ENCODE measurements at regions not wholly inside any gene's neighbourhood (a gene's known extent, or its start where the extent isn't known, plus 50 kb on each side); places are given as distances from the start of the nearest gene placed in this dataset.
"Not testable (repeated sequence)": the region's sequence is repeated elsewhere in the genome, so short reads cannot be mapped to it uniquely, and the experiment has no call there.

GRCh38 chr1:218517459-218517858 is 172.3 kb downstream of the TGFB2 start:
- Histone ChIP-seq H3K27ac (ENCODE audit: insufficient read depth in 1 of 2, low read depth in 1 of 2, low read length in 2 of 2, poor library complexity in 1 of 2, severe bottlenecking in 2 of 2) (no peak overlapping the region), H3K4me1 (ENCODE audit: control extremely low read depth in 1 of 4, control insufficient read depth in 4 of 4, insufficient read depth in 4 of 4, low read length in 3 of 4) (peaks cover 0 to 2% (median 0%) of the 10 kb centered on the region in 4 experiments), H3K36me3 (ENCODE audit: control insufficient read depth in 4 of 4, insufficient read depth in 4 of 4, low read length in 3 of 4) (no peaks in the 10 kb centered on the region), H3K9me3 (ENCODE audit: control extremely low read depth in 1 of 5, control insufficient read depth in 4 of 5, insufficient read depth in 2 of 5, low read depth in 1 of 5, low read length in 4 of 5) (no peaks in the 10 kb centered on the region), H3K4me3 (ENCODE audit: control insufficient read depth in 1 of 7, extremely low read depth in 1 of 7, insufficient read depth in 4 of 7, low read depth in 2 of 7, low read length in 6 of 7) (no peak overlapping the region), H3K27me3 (replicated peaks in 2 of 5; ENCODE audit: control insufficient read depth in 4 of 5, insufficient read depth in 5 of 5, low read length in 4 of 5) (no peaks in the 10 kb centered on the region)
- POLR2A ChIA-PET = no interaction called here
- 98% methylated on average over 4 of the region's 5 CpGs for WGBS (ENCODE audit: insufficient coverage)
- DNase-seq = no peak
- CTCF ChIA-PET = interaction anchor here (0.7 to 2.7 kb wide), 2 partner anchors 154 to 187 kb away, joined by 3 to 6 read pairs; no protein-coding TSS in a partner anchor

GRCh38 chr1:218518216-218518740 is 173.1 kb downstream of the TGFB2 start:
- 100% methylated on average over 2 of the region's 2 CpGs for WGBS (ENCODE audit: insufficient coverage)
- CTCF ChIA-PET = interaction anchor here (2.7 kb wide), 1 partner anchor 155 kb away, joined by 6 read pairs; no protein-coding TSS in a partner anchor
- POLR2A ChIA-PET = interaction anchor here (0.7 kb wide), 1 partner anchor 1856 kb away, joined by 3 read pairs; no protein-coding TSS in a partner anchor

GRCh38 chr1:218520646-218521045 is 175.5 kb downstream of the TGFB2 start:
- H3K27me3 ChIP-seq (replicated peaks in 2 of 5; ENCODE audit: control insufficient read depth in 4 of 5, insufficient read depth in 5 of 5, low read length in 4 of 5); H3K9me3 ChIP-seq (ENCODE audit: control extremely low read depth in 1 of 5, control insufficient read depth in 4 of 5, insufficient read depth in 2 of 5, low read depth in 1 of 5, low read length in 4 of 5); POLR2A ChIA-PET; H3K27ac ChIP-seq (ENCODE audit: insufficient read depth in 1 of 2, low read depth in 1 of 2, low read length in 2 of 2, poor library complexity in 1 of 2, severe bottlenecking in 2 of 2); DNase-seq; H3K4me3 ChIP-seq (ENCODE audit: control insufficient read depth in 1 of 7, extremely low read depth in 1 of 7, insufficient read depth in 4 of 7, low read depth in 2 of 7, low read length in 6 of 7); H3K36me3 ChIP-seq (ENCODE audit: control insufficient read depth in 4 of 4, insufficient read depth in 4 of 4, low read length in 3 of 4); H3K4me1 ChIP-seq (ENCODE audit: control extremely low read depth in 1 of 4, control insufficient read depth in 4 of 4, insufficient read depth in 4 of 4, low read length in 3 of 4): not testable (repeated sequence)
- CTCF ChIA-PET = interaction anchor here (0.6 to 3.0 kb wide), 10 partner anchors 10 to 698 kb away, joined by 3 to 14 read pairs (median 6); partner anchors contain the start of gene TGFB2
- WGBS (ENCODE audit: insufficient coverage) = 100% methylated on average over 1 of the region's 4 CpGs

More at GRCh38 chr1:218518216-218518740, 173.1 kb downstream of the TGFB2 start:
- DNase-seq = no peak
- H3K36me3 ChIP-seq (ENCODE audit: control insufficient read depth in 4 of 4, insufficient read depth in 4 of 4, low read length in 3 of 4) = no peaks in the 10 kb centered on the region
- H3K4me1 ChIP-seq (ENCODE audit: control extremely low read depth in 1 of 4, control insufficient read depth in 4 of 4, insufficient read depth in 4 of 4, low read length in 3 of 4) = peaks cover 0 to 2% (median 0%) of the 10 kb centered on the region in 4 experiments
- no peaks in the 10 kb centered on the region for H3K27me3 ChIP-seq (replicated peaks in 2 of 5; ENCODE audit: control insufficient read depth in 4 of 5, insufficient read depth in 5 of 5, low read length in 4 of 5)
- no peaks in the 10 kb centered on the region for H3K9me3 ChIP-seq (ENCODE audit: control extremely low read depth in 1 of 5, control insufficient read depth in 4 of 5, insufficient read depth in 2 of 5, low read depth in 1 of 5, low read length in 4 of 5)
- no peak overlapping the region for H3K4me3 ChIP-seq (ENCODE audit: control insufficient read depth in 1 of 7, extremely low read depth in 1 of 7, insufficient read depth in 4 of 7, low read depth in 2 of 7, low read length in 6 of 7)
- no peak overlapping the region for H3K27ac ChIP-seq (ENCODE audit: insufficient read depth in 1 of 2, low read depth in 1 of 2, low read length in 2 of 2, poor library complexity in 1 of 2, severe bottlenecking in 2 of 2)

GRCh38 chr1:218521414-218522169 is 176.5 kb downstream of the TGFB2 start:
- DNase-seq = peak; percentile 55 to 72 (median 61)
- ChIA-PET CTCF (interaction anchor here (0.6 to 3.0 kb wide), 8 partner anchors 9 to 199 kb away, joined by 3 to 14 read pairs (median 6); partner anchors contain the start of gene TGFB2), POLR2A (no interaction called here)
- Histone ChIP-seq H3K27me3 (replicated peaks in 2 of 5; ENCODE audit: control insufficient read depth in 4 of 5, insufficient read depth in 5 of 5, low read length in 4 of 5) (peaks cover 0 to 2% (median 0%) of the 10 kb centered on the region in 5 experiments), H3K4me1 (ENCODE audit: control extremely low read depth in 1 of 4, control insufficient read depth in 4 of 4, insufficient read depth in 4 of 4, low read length in 3 of 4) (no peaks in the 10 kb centered on the region), H3K27ac (ENCODE audit: insufficient read depth in 1 of 2, low read depth in 1 of 2, low read length in 2 of 2, poor library complexity in 1 of 2, severe bottlenecking in 2 of 2) (no peak overlapping the region), H3K36me3 (ENCODE audit: control insufficient read depth in 4 of 4, insufficient read depth in 4 of 4, low read length in 3 of 4) (no peaks in the 10 kb centered on the region), H3K9me3 (ENCODE audit: control extremely low read depth in 1 of 5, control insufficient read depth in 4 of 5, insufficient read depth in 2 of 5, low read depth in 1 of 5, low read length in 4 of 5) (no peaks in the 10 kb centered on the region), H3K4me3 (ENCODE audit: control insufficient read depth in 1 of 7, extremely low read depth in 1 of 7, insufficient read depth in 4 of 7, low read depth in 2 of 7, low read length in 6 of 7) (no peak overlapping the region)
- 100% methylated on average over 3 of the region's 7 CpGs for WGBS (ENCODE audit: insufficient coverage)

- ChIA-PET CTCF (interaction anchor here (1.1 to 1.3 kb wide), 4 partner anchors 10 to 222 kb away, joined by 3 read pairs; no protein-coding TSS in a partner anchor), POLR2A (no interaction called here)
- WGBS (ENCODE audit: insufficient coverage) = 93% methylated on average over 2 of the region's 4 CpGs
- no peak overlapping the region for H3K4me3 ChIP-seq (ENCODE audit: control insufficient read depth in 1 of 7, extremely low read depth in 1 of 7, insufficient read depth in 4 of 7, low read depth in 2 of 7, low read length in 6 of 7)
- no peaks in the 10 kb centered on the region for H3K4me1 ChIP-seq (ENCODE audit: control extremely low read depth in 1 of 4, control insufficient read depth in 4 of 4, insufficient read depth in 4 of 4, low read length in 3 of 4)
- no peak for DNase-seq
- no peaks in the 10 kb centered on the region for H3K36me3 ChIP-seq (ENCODE audit: control insufficient read depth in 4 of 4, insufficient read depth in 4 of 4, low read length in 3 of 4)
- no peaks in the 10 kb centered on the region for H3K9me3 ChIP-seq (ENCODE audit: control extremely low read depth in 1 of 5, control insufficient read depth in 4 of 5, insufficient read depth in 2 of 5, low read depth in 1 of 5, low read length in 4 of 5)
- H3K27me3 ChIP-seq (replicated peaks in 2 of 5; ENCODE audit: control insufficient read depth in 4 of 5, insufficient read depth in 5 of 5, low read length in 4 of 5) = peaks cover 0 to 4% (median 0%) of the 10 kb centered on the region in 5 experiments
- H3K27ac ChIP-seq (ENCODE audit: insufficient read depth in 1 of 2, low read depth in 1 of 2, low read length in 2 of 2, poor library complexity in 1 of 2, severe bottlenecking in 2 of 2) = no peak overlapping the region
Measured at GRCh38 chr1:218524526-218524925, 179.4 kb downstream of the TGFB2 start.

GRCh38 chr1:218525031-218525430 is 179.9 kb downstream of the TGFB2 start:
- H3K4me1 ChIP-seq (ENCODE audit: control extremely low read depth in 1 of 4, control insufficient read depth in 4 of 4, insufficient read depth in 4 of 4, low read length in 3 of 4) = no peaks in the 10 kb centered on the region
- H3K27ac ChIP-seq (ENCODE audit: insufficient read depth in 1 of 2, low read depth in 1 of 2, low read length in 2 of 2, poor library complexity in 1 of 2, severe bottlenecking in 2 of 2) = no peak overlapping the region
- no peak overlapping the region for H3K4me3 ChIP-seq (ENCODE audit: control insufficient read depth in 1 of 7, extremely low read depth in 1 of 7, insufficient read depth in 4 of 7, low read depth in 2 of 7, low read length in 6 of 7)
- DNase-seq = no peak
- ChIA-PET CTCF (interaction anchor here (1.1 to 1.3 kb wide), 3 partner anchors 10 to 196 kb away, joined by 3 read pairs; no protein-coding TSS in a partner anchor), POLR2A (no interaction called here)
- 13% methylated on average over 2 of the region's 6 CpGs for WGBS (ENCODE audit: insufficient coverage)
- peaks cover 0 to 4% (median 0%) of the 10 kb centered on the region in 5 experiments for H3K27me3 ChIP-seq (replicated peaks in 2 of 5; ENCODE audit: control insufficient read depth in 4 of 5, insufficient read depth in 5 of 5, low read length in 4 of 5)
- no peaks in the 10 kb centered on the region for H3K9me3 ChIP-seq (ENCODE audit: control extremely low read depth in 1 of 5, control insufficient read depth in 4 of 5, insufficient read depth in 2 of 5, low read depth in 1 of 5, low read length in 4 of 5)
- no peaks in the 10 kb centered on the region for H3K36me3 ChIP-seq (ENCODE audit: control insufficient read depth in 4 of 4, insufficient read depth in 4 of 4, low read length in 3 of 4)
